ENCODE measurements at regions not wholly inside any gene's neighbourhood (a gene's known extent, or its start where the extent isn't known, plus 50 kb on each side); places are given as distances from the start of the nearest gene placed in this dataset.

DNA sequence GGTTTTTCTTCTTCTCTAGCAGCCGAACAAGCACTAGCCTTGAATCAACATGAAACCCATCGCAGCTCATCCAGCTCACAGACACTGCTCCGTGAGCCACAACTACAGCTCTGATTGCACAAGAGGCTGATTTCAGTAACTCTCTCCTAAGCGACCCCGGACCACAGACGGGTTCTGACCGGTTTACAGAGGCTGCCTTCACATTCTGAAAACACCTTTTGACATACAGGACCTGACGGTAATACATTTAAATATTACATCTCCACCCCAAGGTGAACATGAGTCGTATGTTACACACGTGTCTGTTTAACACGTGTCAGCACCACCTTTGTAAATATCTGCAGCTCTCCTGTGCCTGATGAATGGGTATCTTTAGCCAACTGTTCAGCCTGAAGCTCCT is 120.7 kb downstream of the TMEM18 start:
- no peaks in the 10 kb centered on the region for H3K9me3 ChIP-seq
- no peak for ATAC-seq
- H3K27me3 ChIP-seq = no peaks in the 10 kb centered on the region
- DNase-seq = no peak
- TF ChIP-seq, protein P1, sequence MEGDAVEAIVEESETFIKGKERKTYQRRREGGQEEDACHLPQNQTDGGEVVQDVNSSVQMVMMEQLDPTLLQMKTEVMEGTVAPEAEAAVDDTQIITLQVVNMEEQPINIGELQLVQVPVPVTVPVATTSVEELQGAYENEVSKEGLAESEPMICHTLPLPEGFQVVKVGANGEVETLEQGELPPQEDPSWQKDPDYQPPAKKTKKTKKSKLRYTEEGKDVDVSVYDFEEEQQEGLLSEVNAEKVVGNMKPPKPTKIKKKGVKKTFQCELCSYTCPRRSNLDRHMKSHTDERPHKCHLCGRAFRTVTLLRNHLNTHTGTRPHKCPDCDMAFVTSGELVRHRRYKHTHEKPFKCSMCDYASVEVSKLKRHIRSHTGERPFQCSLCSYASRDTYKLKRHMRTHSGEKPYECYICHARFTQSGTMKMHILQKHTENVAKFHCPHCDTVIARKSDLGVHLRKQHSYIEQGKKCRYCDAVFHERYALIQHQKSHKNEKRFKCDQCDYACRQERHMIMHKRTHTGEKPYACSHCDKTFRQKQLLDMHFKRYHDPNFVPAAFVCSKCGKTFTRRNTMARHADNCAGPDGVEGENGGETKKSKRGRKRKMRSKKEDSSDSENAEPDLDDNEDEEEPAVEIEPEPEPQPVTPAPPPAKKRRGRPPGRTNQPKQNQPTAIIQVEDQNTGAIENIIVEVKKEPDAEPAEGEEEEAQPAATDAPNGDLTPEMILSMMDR (IDR thresholded peaks at IDR 0.05) = no peak
- H3K4me1 ChIP-seq = no peaks in the 10 kb centered on the region
- H3K36me3 ChIP-seq = no peaks in the 10 kb centered on the region
- H3K27ac ChIP-seq = no peak overlapping the region
- H3K4me3 ChIP-seq = no peak overlapping the region
- intact Hi-C loops (cut with DNase I) = no loop called here

DNA sequence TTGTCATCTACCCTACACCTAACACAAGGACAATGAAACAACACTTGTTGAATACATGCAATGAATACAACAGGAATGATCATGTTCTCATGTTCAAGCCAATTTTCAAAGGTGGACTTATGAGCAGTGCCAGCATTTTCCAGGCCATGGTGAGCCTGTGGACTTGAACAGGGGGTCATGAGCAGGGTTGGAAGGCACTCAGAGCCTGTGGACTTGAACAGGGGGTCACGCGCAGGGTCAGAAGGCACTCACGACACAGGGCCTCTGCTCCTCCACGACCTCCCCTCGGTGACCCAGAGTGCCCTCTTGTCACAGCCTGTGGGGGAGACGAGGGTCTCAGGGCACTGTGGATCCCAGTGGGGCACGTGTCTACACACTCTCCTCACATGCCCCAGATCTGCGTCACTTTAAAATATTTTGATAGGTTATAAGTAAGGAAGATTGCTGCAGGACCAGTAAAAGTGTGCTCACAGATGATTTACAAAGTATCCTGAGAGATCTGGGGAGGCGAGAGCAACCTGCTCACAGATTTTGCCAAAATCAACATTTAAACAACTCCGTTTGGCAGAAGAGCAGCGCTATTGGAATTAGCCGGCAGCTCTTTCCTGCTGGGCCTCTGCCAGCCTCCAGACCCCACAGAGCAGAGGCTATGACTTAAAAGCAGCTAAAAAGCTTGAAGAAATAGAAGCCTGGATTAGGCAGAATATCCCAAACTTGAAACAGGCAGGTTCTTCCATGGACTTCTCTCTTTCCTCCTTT is 121.9 kb downstream of the TMEM18 start:
- H3K9me3 ChIP-seq = no peaks in the 10 kb centered on the region
- no peaks in the 10 kb centered on the region for H3K27me3 ChIP-seq
- TF ChIP-seq, protein P1 (IDR thresholded peaks at IDR 0.05) = no peak
- no peak for ATAC-seq
- DNase-seq = no peak
- no peak overlapping the region for H3K4me3 ChIP-seq
- no peak overlapping the region for H3K27ac ChIP-seq
- no peaks in the 10 kb centered on the region for H3K4me1 ChIP-seq
- intact Hi-C loops (cut with DNase I) = no loop called here
- no peaks in the 10 kb centered on the region for H3K36me3 ChIP-seq

DNA sequence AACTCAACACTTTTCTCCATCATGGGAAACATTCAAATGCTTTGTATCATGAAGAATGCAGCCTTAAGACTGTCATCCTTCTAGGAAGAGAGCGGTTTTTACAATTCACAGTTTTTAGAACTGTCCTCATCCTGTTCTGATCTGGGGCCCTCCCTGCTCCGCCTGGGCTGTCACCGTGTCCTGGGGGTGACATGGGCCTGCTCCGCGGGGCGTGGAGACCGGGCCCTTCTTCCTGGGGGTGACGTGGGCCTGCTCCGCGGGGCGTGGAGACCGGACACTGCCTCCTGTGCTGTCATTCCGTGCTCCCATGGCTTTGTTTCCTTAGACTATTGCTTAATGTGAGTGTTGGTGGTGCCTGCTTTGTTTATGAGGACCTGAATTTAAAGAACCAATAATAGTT is 122.8 kb downstream of the TMEM18 start:
- intact Hi-C loops (cut with DNase I) = no loop called here
- H3K4me1 ChIP-seq = no peaks in the 10 kb centered on the region
- H3K36me3 ChIP-seq = no peaks in the 10 kb centered on the region
- TF ChIP-seq, protein P1 (IDR thresholded peaks at IDR 0.05) = no peak
- H3K9me3 ChIP-seq = no peaks in the 10 kb centered on the region
- H3K4me3 ChIP-seq = no peak overlapping the region
- no peak overlapping the region for H3K27ac ChIP-seq
- ATAC-seq = no peak
- DNase-seq = no peak
- no peaks in the 10 kb centered on the region for H3K27me3 ChIP-seq

DNA sequence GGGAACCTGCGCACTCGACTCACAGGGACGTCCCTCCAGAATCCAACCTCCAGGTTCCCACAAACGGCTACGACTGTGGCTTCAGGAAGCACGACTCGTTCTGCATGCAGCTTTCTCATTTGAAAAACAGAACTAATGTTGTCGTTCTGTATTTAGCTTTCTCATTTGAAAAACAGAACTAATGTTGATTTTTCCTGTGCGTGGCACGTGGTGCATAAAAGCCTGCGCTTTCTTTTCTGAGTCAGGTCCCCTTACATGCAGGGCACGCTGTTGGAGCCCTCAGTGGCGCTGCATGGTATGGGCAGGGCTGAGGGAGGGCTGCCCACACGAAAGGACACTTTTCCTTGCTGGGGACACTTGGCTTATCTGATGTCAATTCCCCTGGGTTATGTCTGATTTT is 124.3 kb downstream of the TMEM18 start:
- intact Hi-C loops (cut with DNase I) = no loop called here
- Histone ChIP-seq H3K4me1 (no peaks in the 10 kb centered on the region), H3K36me3 (no peaks in the 10 kb centered on the region), H3K27ac (no peak overlapping the region), H3K9me3 (no peaks in the 10 kb centered on the region), H3K4me3 (no peak overlapping the region), H3K27me3 (no peaks in the 10 kb centered on the region)
- TF ChIP-seq, protein P1 (IDR thresholded peaks at IDR 0.05) = no peak
- ATAC-seq = no peak
- DNase-seq = no peak

DNA sequence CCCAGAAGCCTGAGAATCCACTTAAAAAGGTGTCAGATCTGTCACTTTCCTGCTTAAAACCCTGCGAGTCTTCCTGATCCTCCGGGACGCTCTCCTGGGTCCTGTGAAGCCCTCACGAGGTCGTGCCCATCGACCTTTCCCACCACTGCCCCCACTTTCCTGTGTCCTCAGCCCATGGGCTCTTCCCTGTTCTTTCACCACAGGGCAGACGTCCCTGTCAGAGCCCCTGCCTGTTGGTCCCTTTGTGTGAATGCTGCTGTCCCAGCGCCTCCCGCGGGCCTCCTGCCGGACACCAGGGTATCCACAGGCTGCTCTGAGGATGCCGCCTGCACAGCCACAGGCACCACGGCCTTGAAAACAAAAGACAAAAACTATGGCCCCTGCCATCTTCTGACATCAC is 125.6 kb downstream of the TMEM18 start:
- Histone ChIP-seq H3K27me3 (no peaks in the 10 kb centered on the region), H3K9me3 (no peaks in the 10 kb centered on the region), H3K4me3 (no peak overlapping the region), H3K36me3 (no peaks in the 10 kb centered on the region), H3K27ac (no peak overlapping the region), H3K4me1 (no peaks in the 10 kb centered on the region)
- TF ChIP-seq, protein P1 (IDR thresholded peaks at IDR 0.05) = no peak
- intact Hi-C loops (cut with DNase I) = no loop called here
- ATAC-seq = no peak
- DNase-seq = no peak

All from upper lobe of right lung (tissue), 1 donor.